Testis (tissue), 2 donors: ENCODE measurements at regions not wholly inside any gene's neighbourhood (a gene's known extent, or its start where the extent isn't known, plus 50 kb on each side); places are given as distances from the start of the nearest gene placed in this dataset.

Experiments
- CTCF ChIP-seq, 3 experiments: fragments of 450-650 bp in 2 of 3; fragments of 200-600 bp in 1 of 3; sonication (generic) in 1 of 3; IDR thresholded peaks; one replicate each; pipeline ENCODE4 v1.5.1; 2016 to 2019; ENCODE audit warnings: antibody characterized with exemption in 3 of 3, mild to moderate bottlenecking in 2 of 3, moderate library complexity in 1 of 3
- POLR2A ChIP-seq: fragments of 450-650 bp; IDR thresholded peaks from one replicate; pipeline ENCODE4 v1.6.1; 2017; ENCODE audit warnings: antibody characterized with exemption, mild to moderate bottlenecking, moderate library complexity

DNA sequence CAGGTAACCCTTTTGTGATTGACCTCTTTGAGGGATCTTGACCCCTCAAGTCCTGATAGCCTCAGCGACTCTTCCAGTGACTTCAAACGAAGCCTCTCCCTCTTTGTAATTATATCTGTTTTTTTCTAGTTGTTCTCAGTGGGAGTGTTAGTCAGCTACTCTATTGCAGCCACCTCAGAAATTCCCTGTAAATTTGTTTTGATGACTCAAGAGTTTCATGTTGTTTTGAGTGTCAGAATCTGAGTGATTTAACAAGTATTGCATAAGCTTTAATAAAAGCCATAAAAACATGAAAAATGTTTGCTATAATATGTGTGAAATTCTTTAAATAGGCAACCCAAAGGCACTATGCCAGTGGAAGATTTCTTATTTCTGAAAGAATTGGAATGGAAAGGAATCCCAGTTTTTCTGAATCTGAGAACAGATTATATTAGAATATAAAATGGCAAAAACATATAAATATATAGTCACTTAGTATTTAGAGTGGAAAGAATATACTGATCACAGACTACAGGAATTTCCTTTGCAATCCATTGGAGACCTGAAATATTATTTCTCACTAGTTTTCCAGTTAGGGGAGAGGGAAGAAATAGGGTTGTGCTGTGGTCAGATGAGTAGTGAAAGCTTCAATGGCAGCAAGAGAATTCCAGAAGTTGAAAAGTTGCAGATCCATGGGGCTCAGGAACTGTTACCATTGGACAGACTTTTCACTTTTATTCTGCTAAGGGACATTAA lies 94.4 kb upstream of the SEMA3C start:
- no peak for TF ChIP-seq POLR2A
- TF ChIP-seq CTCF (IDR thresholded peaks at IDR 0.05) = no peak
